K562 (cell line): ENCODE measurements at regions not wholly inside any gene's neighbourhood (a gene's known extent, or its start where the extent isn't known, plus 50 kb on each side); places are given as distances from the start of the nearest gene placed in this dataset.

ENCODE experiments used
- ATAC-seq: fragments of 200-7000 bp; cut with Tn5 transposase; 3 replicates; pipeline ENCODE4 v1.9.1; 2020; ENCODE audit warnings: moderate library complexity
- BruUV-seq: library from RNA; stranded (reverse); fragments of 400-500 nt; replicated peaks from 2 replicates; lab custom pipeline; 2021; lab: Mats Ljungman, UMichigan
- CTCF ChIA-PET: fragments of 300-600 bp; formaldehyde crosslinking; extraction: SDS; loops from one replicate; lab custom pipeline; 2021; ENCODE audit warnings: low intra/inter-chr PET ratio; lab: Yijun Ruan, JAX
- POLR2A ChIA-PET: fragments of 300-600, 350-650 bp; sonication (Branson Sonifier 250); formaldehyde crosslinking; extraction: SDS; loops from one replicate; lab custom pipeline; 2021; ENCODE audit warnings: antibody characterized with exemption, inconsistent platforms; lab: Yijun Ruan, JAX
- DNase-seq, 4 experiments: peaks; one replicate each; pipeline versions ENCODE4 v3.0.0 to v3.0.0-alpha.2; 2011 to 2018; ENCODE audit warnings: low spot score in 3 of 4, mixed read lengths in 3 of 4; ENCODE audit errors: extremely low read depth in 1 of 4
- FAIRE-seq: peaks from 2 replicates; lab custom pipeline; 2011; peaks lifted over from hg19 to GRCh38; lab: Jason Lieb, UNC
- H2AFZ ChIP-seq: 2 replicates; pipeline ENCODE4 v1.6.0; 2011; ENCODE audit warnings: low read depth, low read length, control low read depth, inconsistent platforms
- H3K27ac ChIP-seq: fragments of 200-600 bp; 3 replicates; pipeline ENCODE4 v1.8.0; 2011; ENCODE audit warnings: low read depth, mild to moderate bottlenecking, control low read depth, inconsistent platforms, low read length, moderate library complexity, mixed read lengths; ENCODE audit errors: extremely low read depth
- H3K27me3 ChIP-seq, 2 experiments: fragments of 300-600 bp in 1 of 2; 2 replicates in 1 of 2; 3 replicates in 1 of 2; pipeline versions ENCODE4 v1.6.0 to v1.8.0; 2011; ENCODE audit warnings: inconsistent platforms in 2 of 2, low read length in 2 of 2, mild to moderate bottlenecking in 1 of 2, mixed read lengths in 1 of 2, moderate library complexity in 1 of 2; ENCODE audit not compliant: control insufficient read depth in 2 of 2, insufficient read depth in 2 of 2
- H3K36me3 ChIP-seq: fragments of 300-600 bp; 3 replicates; pipeline ENCODE4 v1.8.0; 2011; ENCODE audit warnings: mild to moderate bottlenecking, low read length, inconsistent platforms; ENCODE audit not compliant: control insufficient read depth, insufficient read depth
- H3K4me1 ChIP-seq, 2 experiments: fragments of 200-600 bp in 1 of 2; replicated peaks in 1 of 2; 2 replicates in 1 of 2; 3 replicates in 1 of 2; pipeline versions ENCODE4 v1.5.1 to v1.8.0; 2011; ENCODE audit warnings: inconsistent platforms in 2 of 2, low read length in 2 of 2, mild to moderate bottlenecking in 1 of 2, mixed read lengths in 1 of 2, moderate library complexity in 1 of 2; ENCODE audit not compliant: control insufficient read depth in 2 of 2, insufficient read depth in 2 of 2
- H3K4me2 ChIP-seq: 2 replicates; pipeline ENCODE4 v1.6.1; 2011; ENCODE audit warnings: low read length, control low read depth, inconsistent platforms, mixed read lengths; ENCODE audit not compliant: insufficient read depth
- H3K4me3 ChIP-seq: fragments of 200-600 bp; sonication (generic), shearing (Covaris generic); 2 replicates; pipeline ENCODE4 v1.5.1; 2016; ENCODE audit warnings: control low read depth, inconsistent platforms
- H3K79me2 ChIP-seq: fragments of 200-600 bp; 3 replicates; pipeline ENCODE4 v1.8.0; 2011; ENCODE audit warnings: low read length, inconsistent platforms; ENCODE audit not compliant: control insufficient read depth, insufficient read depth
- H3K9ac ChIP-seq, 2 experiments: 2 replicates each; pipeline versions ENCODE4 v1.6.0 to v1.6.1; 2011; ENCODE audit warnings: low read depth in 2 of 2, low read length in 2 of 2, control low read depth in 1 of 2, inconsistent platforms in 1 of 2, mild to moderate bottlenecking in 1 of 2, mixed read lengths in 1 of 2; ENCODE audit not compliant: insufficient read depth in 1 of 2
- H3K9me1 ChIP-seq: one replicate; pipeline ENCODE4 v1.6.0; 2011; ENCODE audit warnings: inconsistent platforms, mild to moderate bottlenecking, low read length, moderate library complexity; ENCODE audit not compliant: control insufficient read depth, insufficient read depth
- H3K9me3 ChIP-seq: replicated peaks from 2 replicates; pipeline ENCODE4 v1.5.1; 2011; ENCODE audit warnings: low read depth, low read length, inconsistent platforms; ENCODE audit not compliant: control insufficient read depth, insufficient read depth
- H4K20me1 ChIP-seq: replicated peaks from 2 replicates; pipeline ENCODE4 v1.6.1; 2011; ENCODE audit warnings: low read length, inconsistent platforms, mixed read lengths; ENCODE audit not compliant: control insufficient read depth, insufficient read depth
- CHD1 ChIP-seq: fragments of 200-600 bp; sonication (generic); IDR thresholded peaks from one replicate; pipeline ENCODE4 v1.6.1; 2012; ENCODE audit warnings: mild to moderate bottlenecking, moderate library complexity, low read length, inconsistent platforms
- CHD7 ChIP-seq: fragments of 200-600 bp; sonication (generic); IDR thresholded peaks from one replicate; pipeline ENCODE4 v1.6.1; 2012; ENCODE audit warnings: mild to moderate bottlenecking, low read depth, low read length, inconsistent platforms
- DMBX1 ChIP-seq: fragments of 250-450 bp; sonication (Bioruptor Pico); IDR thresholded peaks from 2 replicates; pipeline ENCODE4 v1.8.0; 2022; ENCODE audit warnings: inconsistent platforms, mild to moderate bottlenecking, moderate library complexity, borderline replicate concordance
- MYBL2 ChIP-seq, 2 experiments: fragments of 450-650 bp in 1 of 2; sonication (generic) in 1 of 2; formaldehyde crosslinking in 1 of 2; IDR thresholded peaks; 2 replicates each; pipeline versions ENCODE4 v1.6.1 to v1.8.1; 2017 to 2022; ENCODE audit warnings: borderline replicate concordance in 1 of 2, inconsistent platforms in 1 of 2, low read depth in 1 of 2, mild to moderate bottlenecking in 1 of 2, missing genetic modification reagents in 1 of 2, moderate library complexity in 1 of 2
- RBM25 ChIP-seq: fragments of 200-400 bp; formaldehyde crosslinking; IDR thresholded peaks from 2 replicates; pipeline ENCODE4 v1.6.1; 2018; ENCODE audit warnings: low read length, low read depth, moderate library complexity; ENCODE audit not compliant: severe bottlenecking
- THRAP3 ChIP-seq: fragments of 450-650 bp; IDR thresholded peaks from 2 replicates; pipeline ENCODE4 v1.6.1; 2016; ENCODE audit warnings: mild to moderate bottlenecking, inconsistent platforms, borderline replicate concordance
- WGBS: fragments of 100-300 bp; shearing (Covaris generic); methylation state at CpG from one replicate; pipeline ENCODE4 v1.1.6; 2016; ENCODE audit warnings: low coverage, mixed read lengths; ENCODE audit not compliant: insufficient coverage; ENCODE audit errors: missing lambda C conversion rate; 5-methylcytosine and 5-hydroxymethylcytosine counted together
- in situ Hi-C: fragments of 300-500 bp; cut with MboI; formaldehyde crosslinking; loops from 4 replicates; pipeline ENCODE4 v1.15.0; 2018; ENCODE audit warnings: inconsistent platforms, mixed read lengths
- intact Hi-C: fragments of 100-400 bp; cut with micrococcal nuclease; formaldehyde crosslinking; loops from 2 replicates; pipeline ENCODE4 v1.14.2; 2022
- TF ChIP-seq, protein P1 (sequence below): sonication (generic); formaldehyde crosslinking; IDR thresholded peaks from 2 replicates; pipeline ENCODE4 v1.8.1; 2023; ENCODE audit warnings: mild to moderate bottlenecking, missing genetic modification reagents

GRCh38 chr5:88557131-88557530 lies 288.5 kb upstream of the TMEM161B start:
- no TSS peak for BruUV-seq
- no peaks in the 10 kb centered on the region for H3K9me1 ChIP-seq
- FAIRE-seq (no peak), ATAC-seq (no peak), DNase-seq (no peak)
- 4% methylated on average over 2 of the region's 2 CpGs for WGBS
- H3K36me3 ChIP-seq: no peaks in the 10 kb centered on the region
- H3K4me1 ChIP-seq: no peaks in the 10 kb centered on the region
- no peaks in the 10 kb centered on the region for H3K9me3 ChIP-seq
- in situ Hi-C loops: no loop called here
- no peak overlapping the region for H3K9ac ChIP-seq
- no peaks in the 10 kb centered on the region for H3K27me3 ChIP-seq
- POLR2A ChIA-PET: no interaction called here
- H4K20me1 ChIP-seq: no peaks in the 10 kb centered on the region
- intact Hi-C loops: no loop called here
- CTCF ChIA-PET: interaction anchor here (0.6 kb wide), 1 partner anchor 41 kb away, joined by 3 read pairs; no protein-coding TSS in a partner anchor
- no peak overlapping the region for H3K4me2 ChIP-seq
- H2AFZ ChIP-seq: no peak overlapping the region
- no peaks in the 10 kb centered on the region for H3K79me2 ChIP-seq
- H3K4me3 ChIP-seq: no peak overlapping the region
- no peak overlapping the region for H3K27ac ChIP-seq
- TF ChIP-seq DMBX1 (CRISPR knock-in tag) (no peak), CHD1 (no peak), THRAP3 (no peak), CHD7 (no peak), MYBL2 (IDR thresholded peaks at IDR 0.05; ENCODE audit: low read depth) (no peak), MYBL2 (CRISPR knock-in tag; IDR thresholded peaks at IDR 0.05; ENCODE audit: borderline replicate concordance) (no peak), RBM25 (no peak)
- TF ChIP-seq, protein P1, sequence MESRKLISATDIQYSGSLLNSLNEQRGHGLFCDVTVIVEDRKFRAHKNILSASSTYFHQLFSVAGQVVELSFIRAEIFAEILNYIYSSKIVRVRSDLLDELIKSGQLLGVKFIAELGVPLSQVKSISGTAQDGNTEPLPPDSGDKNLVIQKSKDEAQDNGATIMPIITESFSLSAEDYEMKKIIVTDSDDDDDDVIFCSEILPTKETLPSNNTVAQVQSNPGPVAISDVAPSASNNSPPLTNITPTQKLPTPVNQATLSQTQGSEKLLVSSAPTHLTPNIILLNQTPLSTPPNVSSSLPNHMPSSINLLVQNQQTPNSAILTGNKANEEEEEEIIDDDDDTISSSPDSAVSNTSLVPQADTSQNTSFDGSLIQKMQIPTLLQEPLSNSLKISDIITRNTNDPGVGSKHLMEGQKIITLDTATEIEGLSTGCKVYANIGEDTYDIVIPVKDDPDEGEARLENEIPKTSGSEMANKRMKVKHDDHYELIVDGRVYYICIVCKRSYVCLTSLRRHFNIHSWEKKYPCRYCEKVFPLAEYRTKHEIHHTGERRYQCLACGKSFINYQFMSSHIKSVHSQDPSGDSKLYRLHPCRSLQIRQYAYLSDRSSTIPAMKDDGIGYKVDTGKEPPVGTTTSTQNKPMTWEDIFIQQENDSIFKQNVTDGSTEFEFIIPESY (CRISPR knock-in tag): no peak
